HG03060 (cell line): ENCODE measurements at regions not wholly inside any gene's neighbourhood (a gene's known extent, or its start where the extent isn't known, plus 50 kb on each side); places are given as distances from the start of the nearest gene placed in this dataset.

Experiments
- ATAC-seq: cut with Tn5 transposase; IDR thresholded peaks from one replicate; pipeline ENCODE4 v1.9.1; 2021; ENCODE audit warnings: low read depth, moderate number of reproducible peaks; ENCODE audit not compliant: unreplicated experiment

DNA sequence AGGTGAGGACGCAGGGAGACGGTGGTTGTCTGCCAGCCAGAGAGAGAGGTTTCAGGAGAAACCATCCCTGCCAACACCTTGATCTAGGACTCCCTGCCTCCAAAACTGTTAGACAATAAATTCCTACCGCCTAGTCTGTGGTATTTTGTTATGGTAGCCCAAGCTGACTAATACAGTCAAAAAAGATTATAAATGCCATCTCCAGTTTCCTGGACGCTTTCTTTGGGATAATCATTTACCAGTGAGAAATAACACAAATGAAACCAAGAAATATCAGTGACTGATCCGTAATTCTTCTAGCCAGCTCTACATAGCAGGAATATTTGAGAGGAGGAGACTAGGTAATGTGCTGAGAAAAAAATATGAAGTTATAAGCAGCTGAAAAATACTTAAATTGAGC is 707.8 kb upstream of the LMCD1 start:
- no peak for ATAC-seq

DNA sequence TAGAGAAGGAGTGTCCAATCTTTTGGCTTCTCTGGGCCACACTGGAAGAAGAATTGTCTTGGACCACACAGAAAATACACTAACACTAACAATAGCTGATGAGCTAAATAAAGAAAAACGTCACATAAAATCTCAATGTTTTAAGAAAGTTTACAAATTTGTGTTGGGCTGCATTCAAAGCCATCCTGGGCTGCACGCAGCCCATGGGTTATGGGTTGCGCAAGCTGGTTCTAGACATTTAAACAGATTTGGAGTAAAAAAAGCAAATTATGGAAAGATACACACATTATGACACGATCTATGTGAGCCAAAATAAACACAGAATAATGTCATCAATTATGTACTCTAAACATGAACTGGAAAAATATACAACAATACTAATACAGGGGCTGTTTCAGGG is 703.3 kb upstream of the LMCD1 start:
- ATAC-seq: no peak

DNA sequence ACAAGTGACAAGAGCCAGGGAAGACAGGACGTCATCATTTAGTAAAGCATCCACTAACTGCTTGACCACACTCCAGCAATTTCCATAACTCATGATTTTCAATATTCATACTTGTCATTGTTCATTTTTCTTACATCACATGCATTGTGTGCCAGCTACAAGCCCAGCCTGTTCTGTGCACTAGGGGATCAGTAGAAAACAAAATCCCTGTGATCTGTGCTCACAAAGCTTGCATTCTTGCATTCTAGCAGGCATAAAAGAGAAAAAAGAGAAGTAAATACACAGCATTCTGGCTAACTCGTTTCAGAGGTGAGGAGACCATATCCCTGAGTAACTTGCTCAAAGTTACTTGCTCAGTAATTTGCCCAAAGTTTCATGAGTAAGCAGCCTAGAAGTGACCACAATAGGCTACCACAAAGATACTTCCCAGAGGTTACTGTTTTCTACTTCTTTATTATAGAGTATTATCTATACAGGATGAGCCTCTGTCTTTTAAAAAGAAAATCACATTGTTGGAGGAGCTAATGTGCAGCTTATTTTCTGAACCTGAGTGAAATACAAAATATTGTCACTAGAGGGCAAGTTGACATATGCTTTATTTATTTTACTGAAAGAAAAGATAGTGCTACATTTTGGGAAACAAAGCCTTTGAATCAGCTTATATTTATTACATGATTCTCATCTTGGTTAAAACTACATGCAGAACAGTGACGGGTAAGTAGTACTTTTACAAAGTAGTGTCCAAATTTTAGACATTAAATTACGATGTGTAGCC is 701.4 kb upstream of the LMCD1 start:
- no peak for ATAC-seq

DNA sequence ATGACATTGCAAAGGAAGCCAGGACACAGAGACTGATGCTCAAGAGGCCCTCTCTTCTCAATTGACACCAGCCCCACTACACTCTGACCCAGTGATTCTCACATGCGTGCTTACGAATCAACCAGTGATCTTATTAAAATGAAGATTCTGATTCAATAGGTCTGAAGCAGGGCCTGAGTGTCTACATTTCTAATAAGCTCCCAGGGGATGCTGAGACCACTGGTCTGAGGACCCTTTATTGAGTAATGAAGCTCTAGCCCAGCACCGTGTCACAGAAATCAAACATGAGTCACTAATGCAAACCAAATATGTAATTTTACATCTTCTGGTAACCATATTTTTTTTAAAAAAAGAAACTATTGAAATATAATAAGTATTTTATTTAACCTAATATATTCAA is 689.1 kb upstream of the LMCD1 start:
- no peak for ATAC-seq

DNA sequence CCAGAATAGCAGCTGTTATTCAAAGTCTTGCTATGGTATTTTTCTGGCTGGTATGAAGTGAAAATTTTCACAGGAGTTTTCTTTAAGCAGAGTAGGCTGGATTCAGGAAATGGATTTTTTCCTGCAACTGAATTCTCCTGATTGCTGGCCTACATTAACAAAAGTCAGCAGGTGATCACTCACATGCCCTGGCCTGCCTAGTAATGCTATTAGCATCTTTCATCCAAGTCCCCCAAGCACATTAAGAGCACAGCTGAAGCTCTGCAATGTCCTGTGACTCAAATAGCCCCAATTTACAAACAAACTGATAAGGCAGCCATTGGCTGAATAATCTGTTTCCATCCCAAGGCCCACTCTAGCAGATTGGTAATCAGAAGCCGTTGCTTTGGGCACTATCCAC is 688.3 kb upstream of the LMCD1 start:
- ATAC-seq: no peak

DNA sequence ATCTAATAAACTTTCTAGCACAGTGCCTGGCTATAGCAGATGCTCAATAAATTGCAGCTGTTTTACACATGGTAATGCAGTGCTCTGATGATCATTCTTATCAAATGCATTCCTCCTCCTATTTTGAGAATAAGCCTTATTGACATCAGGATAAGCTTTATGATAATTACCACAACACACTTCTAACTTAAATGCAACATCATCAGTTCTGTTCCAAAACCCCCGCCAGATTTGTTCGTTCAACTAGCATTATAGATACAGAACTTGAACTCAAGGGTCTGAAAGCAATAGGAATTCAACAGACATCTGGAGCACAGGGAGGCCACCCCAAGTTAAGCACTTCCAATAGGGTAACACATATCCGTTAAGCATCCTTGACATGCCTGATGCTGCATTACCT is 684.4 kb upstream of the LMCD1 start:
- no peak for ATAC-seq

DNA sequence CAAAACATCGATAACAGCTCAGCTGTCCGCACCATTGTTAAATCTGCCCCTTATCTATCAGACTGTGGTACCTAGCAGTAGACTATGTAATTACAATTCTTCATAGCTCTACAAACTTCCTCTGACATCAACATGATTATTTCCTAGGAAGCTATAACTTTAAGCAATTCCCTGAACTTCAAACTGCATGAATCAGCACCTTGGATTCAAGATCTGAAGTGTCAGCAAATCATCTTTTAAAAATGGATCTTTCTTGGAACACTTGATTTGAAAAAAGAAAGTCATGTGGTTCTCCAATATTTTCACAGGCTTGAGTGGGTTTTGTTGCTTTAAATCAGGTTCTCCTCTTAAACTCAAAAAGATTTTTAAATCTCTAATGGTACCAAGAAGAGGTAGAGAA is 680.7 kb upstream of the LMCD1 start:
- ATAC-seq: no peak

DNA sequence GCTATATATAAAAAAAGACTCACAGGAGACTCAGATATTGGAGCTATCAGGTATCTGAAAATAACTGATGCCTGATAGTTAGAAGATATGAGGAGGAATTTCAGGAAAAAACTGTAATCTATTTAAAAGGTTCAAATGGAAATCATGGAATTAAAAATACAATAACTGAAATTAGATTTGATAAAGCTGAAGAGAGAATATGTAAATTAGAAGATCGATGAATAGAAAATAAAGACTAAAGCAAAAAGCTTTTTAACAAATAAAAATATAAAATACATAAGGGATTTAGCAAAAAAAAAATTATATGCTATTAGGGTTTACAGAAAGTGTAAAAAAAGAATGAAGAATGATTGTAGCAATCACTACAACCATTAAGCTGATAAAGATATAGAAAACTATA is 679.8 kb upstream of the LMCD1 start:
- no peak for ATAC-seq

DNA sequence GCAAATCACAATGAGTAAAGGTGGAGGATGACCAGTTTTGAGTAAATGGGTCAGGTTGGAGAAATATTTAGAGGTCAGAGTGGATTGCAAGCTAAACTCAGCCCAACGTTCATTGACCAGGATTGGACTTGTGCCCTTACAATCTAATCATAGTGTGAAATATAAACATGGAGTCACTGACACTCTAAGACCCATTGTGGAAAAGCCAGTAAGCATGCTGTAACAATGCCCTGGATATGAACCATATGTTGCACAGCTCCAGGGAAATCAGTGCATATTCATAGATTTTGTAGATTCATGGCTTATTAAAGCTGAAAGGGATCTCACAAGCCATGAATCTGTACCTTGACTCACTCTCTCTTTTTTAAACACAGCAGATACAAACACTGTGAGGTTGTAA is 660.2 kb upstream of the LMCD1 start:
- no peak for ATAC-seq

DNA sequence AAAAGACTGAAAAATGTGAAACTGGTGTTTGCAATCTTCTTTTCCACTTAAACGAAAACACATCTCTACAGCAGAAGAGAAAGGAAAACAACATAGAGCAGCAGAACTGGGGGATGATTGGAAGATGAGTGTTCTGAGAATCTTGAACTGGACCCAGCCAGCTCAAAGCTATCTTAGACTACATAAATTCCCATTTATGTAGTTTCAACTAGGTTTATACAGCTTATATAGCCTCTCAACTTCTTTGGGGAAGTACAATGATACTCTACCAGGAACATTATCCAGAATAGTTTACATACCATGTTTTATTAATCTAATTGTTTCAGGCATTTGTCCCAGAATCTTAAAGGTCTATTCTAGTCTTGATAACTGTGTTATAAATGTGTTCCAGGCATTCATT is 658.2 kb upstream of the LMCD1 start:
- ATAC-seq: no peak

DNA sequence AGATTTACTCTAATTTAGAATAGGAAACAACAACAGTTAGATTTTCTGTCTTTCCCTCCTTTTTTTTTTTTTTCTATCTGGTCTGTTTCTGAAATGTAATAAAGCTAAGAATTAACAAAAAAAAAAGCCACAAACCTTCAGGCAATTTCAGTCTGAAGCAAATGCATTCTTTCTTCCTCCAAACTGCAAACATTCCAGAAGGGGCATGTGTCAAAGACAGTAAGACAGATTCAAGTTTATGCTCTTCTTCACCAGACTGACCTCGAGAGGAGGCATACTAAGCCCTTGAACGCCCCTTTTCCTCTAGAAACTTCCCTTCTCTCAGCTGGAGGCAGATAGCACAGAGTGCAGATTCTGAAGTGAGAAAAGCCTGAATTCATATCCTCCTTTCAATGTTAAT is 654.6 kb upstream of the LMCD1 start:
- ATAC-seq: no peak

DNA sequence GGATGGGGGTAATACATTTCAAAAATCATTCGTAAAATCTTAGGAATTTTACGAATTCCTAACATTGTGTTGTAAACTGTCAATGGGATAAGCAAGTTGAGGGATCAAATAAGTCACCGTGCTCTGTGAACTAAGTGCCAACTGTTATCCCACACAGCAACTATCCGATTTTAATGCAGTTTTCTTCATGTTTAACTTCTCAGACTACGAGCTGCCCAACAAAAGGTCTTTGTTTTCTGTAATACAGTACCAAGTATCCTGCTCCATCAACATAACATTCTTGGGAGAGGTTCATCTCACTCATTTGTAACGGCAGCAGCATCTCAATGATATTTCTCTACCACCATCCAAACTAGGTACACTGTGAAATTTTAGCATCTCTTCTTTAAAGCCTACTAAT is 654.1 kb upstream of the LMCD1 start:
- ATAC-seq: no peak

DNA sequence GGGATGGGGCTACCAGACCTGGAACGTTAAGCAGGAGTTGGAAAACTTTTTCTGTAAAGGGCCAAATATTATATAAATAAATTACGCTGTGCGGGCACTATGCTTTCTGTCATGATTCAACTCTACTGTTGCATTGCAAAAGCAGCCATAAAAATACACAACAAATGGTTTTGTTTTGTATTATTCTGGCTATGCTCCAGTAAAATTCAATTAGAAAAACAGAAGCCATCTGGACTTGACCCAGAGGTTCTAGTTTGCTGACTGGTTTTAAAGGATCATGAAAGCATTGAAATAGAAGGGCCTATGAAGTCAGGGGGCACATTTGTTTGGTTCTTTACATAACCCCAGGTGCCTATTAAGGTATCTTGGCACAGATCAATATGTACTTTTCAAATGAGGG is 647.4 kb upstream of the LMCD1 start:
- no peak for ATAC-seq

DNA sequence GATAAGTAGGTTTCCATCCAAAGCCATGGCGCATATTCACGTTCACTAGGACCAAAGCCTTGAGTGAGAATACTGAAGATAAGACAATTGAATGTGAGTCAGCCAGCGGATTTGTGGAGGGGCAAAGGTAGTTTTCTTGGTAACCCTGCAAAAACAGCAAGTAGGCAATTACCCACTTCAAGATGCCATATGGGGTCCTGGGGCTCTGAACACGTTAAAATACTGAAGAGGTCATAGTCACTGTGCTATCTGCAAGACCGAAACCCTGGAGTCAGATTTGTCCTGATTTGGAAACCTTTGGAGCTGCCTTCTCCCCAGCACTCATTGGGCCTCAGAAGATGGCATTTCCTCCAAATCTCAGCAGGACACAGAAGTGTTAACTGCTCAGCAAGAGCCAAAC is 646.9 kb upstream of the LMCD1 start:
- ATAC-seq: no peak

DNA sequence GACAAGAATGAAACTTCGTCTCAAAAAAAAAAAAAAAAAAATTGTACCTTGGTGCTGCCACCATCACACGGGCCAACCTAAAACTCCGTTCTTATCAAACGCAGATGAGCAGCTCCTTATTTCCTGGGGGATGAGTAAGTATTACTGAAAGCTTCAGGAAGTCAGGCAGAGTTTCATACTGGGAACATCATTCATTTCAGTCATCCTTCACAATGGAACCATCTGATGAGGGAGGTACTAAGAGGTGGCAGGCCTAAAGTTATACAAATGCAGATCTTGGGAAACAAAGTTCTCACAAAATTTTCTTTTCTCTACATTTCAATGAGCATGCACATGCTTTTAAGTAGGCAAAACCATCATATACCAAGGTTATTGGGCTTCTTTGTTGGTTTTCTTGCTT is 636.0 kb upstream of the LMCD1 start:
- no peak for ATAC-seq

DNA sequence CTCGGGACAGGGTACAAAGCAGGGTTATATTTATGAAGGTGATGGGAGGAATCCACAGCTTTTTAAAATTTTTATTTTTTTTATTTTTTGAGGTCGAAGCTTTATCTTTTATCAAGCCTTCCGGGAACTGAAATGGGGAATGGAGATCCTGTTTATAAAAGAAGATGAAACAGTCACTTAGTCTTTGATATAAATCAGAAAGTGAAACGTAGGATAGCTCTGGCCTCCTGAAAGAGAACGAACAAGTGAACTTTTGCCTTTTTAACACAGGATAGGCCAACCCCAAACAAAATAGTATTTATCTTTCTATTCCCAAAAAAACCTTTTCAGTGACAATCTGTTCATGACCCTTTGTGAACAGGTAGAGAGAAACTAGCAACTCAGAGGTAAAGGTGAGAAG is 634.0 kb upstream of the LMCD1 start:
- ATAC-seq: no peak

DNA sequence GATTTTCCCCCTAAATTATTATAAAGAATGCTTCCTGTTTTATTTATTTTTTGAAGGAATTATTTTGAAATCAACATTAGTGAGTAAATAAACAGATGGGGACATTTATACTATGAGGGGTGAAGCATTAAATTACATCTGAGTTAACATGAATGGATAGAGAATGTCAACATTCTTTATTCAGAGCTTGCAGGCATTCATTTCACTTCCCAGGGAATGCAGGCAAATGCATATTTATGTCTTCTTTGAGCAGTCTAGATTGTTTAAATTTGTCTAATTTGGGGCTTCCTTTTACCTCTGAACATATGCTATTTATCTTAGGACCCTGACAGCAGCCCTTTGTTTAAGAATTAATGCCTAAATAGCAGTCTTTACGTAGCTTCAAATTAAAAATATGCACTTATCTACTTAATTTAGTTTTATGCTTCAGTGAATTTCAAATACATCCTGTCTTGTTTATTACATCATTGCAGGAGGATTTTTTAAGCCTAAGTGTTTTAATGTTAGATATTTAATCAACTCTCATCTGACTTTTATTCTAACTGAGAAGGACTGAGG is 630.5 kb upstream of the LMCD1 start:
- no peak for ATAC-seq

DNA sequence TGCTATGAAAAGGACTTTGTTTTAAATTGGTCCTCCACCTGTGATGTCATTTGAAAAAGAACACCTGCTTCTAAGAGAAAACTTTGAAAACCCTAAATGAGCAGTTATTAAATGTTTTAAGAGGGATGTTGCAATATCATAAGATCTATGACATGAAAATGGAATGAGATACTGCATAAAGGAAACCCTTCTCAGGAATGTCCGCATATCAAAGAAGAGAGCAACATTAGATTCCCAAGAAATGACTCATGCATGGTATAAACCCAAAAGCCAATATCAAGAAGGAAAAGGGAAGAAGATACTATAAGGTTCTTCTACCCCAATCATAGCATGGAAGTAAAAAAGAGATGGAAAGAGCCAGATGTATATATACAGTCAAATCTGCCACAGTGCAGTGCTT is 627.5 kb upstream of the LMCD1 start:
- no peak for ATAC-seq

DNA sequence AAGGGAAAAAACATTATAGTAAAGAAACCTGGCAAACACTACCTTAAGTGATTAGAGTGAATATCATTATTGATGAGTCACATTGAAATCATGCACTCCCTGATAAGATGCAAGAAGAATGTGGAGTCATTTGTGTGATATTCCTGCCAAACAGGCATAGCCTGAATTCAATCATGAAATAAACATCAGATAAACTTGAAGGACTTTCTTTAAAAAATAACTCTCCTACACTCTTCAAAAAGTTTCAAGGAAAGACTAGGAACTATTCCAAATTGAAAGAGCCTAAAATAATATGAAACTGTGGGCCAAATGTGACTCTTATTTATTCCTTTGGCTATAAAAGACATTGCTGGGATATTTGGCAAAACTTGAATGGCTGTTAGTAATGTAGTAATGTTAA is 625.7 kb upstream of the LMCD1 start:
- no peak for ATAC-seq

DNA sequence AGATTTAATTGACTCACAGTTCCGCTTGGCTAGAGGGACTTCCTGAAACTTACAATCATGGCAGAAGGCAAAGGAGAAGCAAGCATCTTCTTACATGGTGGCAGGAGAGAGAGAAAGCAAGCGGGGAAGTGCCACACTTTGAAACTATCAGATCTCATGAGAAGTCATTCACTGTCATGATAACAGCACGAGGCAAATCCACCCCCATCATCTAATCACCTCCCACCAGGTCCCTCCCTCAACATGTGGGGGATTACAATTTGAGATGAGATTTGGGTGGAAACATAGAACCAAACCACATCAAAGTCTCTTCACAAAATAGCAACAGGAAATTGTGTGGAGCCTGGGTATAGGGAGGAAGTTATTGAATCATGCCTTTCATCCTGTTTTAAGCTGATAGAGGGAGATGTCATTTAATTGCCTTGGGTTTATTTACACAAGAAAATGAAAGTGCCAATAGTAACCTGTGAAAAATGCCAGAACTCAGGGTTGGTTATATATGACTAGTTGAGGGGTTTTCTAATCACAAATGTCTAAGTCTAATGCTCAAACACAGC is 624.8 kb upstream of the LMCD1 start:
- no peak for ATAC-seq

DNA sequence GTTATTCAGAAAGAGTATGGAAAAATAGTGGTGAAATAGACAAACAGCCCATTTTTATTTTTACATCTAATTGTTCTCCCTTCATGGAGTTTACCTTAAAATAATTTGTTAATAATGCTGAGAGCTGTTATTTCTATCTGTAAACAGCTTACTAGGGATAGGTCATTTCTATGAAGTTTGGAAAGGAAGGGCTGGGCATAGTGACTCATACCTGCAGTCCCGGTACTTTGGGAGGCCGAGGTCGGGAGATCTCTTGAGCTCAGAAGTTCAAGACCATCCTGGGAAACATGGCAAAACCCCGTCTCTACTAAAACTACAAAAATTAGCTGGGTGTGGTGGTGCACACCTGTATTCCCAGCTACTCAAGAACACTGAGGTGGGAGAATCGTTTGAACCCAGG is 624.3 kb upstream of the LMCD1 start:
- ATAC-seq: no peak

DNA sequence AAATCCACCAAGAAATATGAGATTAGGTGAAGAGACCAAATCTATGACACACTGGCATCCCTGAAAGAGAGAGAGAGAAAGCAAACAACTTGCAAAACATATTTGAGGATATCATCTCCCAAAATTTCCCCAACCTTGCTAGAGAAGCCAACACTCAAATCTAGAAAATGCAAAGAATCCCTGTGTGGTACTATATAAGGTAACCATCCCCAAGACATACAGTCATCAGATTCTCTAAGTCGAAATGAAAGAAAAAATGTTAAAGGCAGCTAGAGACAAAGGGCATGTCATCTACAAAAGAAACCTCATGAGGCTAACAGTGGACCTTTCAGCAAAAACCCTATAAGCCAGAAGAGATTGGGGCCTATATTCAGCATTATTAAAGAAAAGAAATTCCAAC is 622.1 kb upstream of the LMCD1 start:
- ATAC-seq: no peak
